K562 (cell line): ENCODE measurements at regions not wholly inside any gene's neighbourhood (a gene's known extent, or its start where the extent isn't known, plus 50 kb on each side); places are given as distances from the start of the nearest gene placed in this dataset.

ENCODE experiments used
- NR2C2 ChIP-seq, 2 experiments: fragments of 200-800 bp in 1 of 2; sonication (Bioruptor generic) in 1 of 2; sonication (generic) in 1 of 2; formaldehyde crosslinking in 1 of 2; IDR thresholded peaks; 2 replicates each; pipeline versions ENCODE4 v1.6.1 to v1.8.0; 2016 to 2022; ENCODE audit warnings: mild to moderate bottlenecking in 1 of 2, missing compliant biosample characterization in 1 of 2, missing genetic modification characterization in 1 of 2, missing genetic modification reagents in 1 of 2
- SIRT6 ChIP-seq: IDR thresholded peaks from one replicate; pipeline ENCODE4 v1.6.1; 2012; ENCODE audit warnings: low read depth, mild to moderate bottlenecking, control low read depth, inconsistent platforms, low read length, moderate library complexity
- ZNF280B ChIP-seq: fragments of 250-450 bp; sonication (Bioruptor Pico); IDR thresholded peaks from 2 replicates; pipeline ENCODE4 v1.5.1; 2021; ENCODE audit warnings: mild to moderate bottlenecking

- TF ChIP-seq ZNF280B (CRISPR knock-in tag) (no peak), SIRT6 (no peak), NR2C2 (CRISPR knock-in tag; IDR thresholded peaks at IDR 0.05) (no peak), NR2C2 (tag; IDR thresholded peaks at IDR 0.05) (no peak)
Observed at GRCh38 chr22:49016909-49017481, 810.7 kb downstream of the BRD1 start.
